HG02852 (cell line): ENCODE measurements at regions not wholly inside any gene's neighbourhood (a gene's known extent, or its start where the extent isn't known, plus 50 kb on each side); places are given as distances from the start of the nearest gene placed in this dataset.

ENCODE experiments used
- ATAC-seq: cut with Tn5 transposase; IDR thresholded peaks from one replicate; pipeline ENCODE4 v1.9.1; 2021; ENCODE audit warnings: mild to moderate bottlenecking, moderate library complexity; ENCODE audit not compliant: unreplicated experiment

DNA sequence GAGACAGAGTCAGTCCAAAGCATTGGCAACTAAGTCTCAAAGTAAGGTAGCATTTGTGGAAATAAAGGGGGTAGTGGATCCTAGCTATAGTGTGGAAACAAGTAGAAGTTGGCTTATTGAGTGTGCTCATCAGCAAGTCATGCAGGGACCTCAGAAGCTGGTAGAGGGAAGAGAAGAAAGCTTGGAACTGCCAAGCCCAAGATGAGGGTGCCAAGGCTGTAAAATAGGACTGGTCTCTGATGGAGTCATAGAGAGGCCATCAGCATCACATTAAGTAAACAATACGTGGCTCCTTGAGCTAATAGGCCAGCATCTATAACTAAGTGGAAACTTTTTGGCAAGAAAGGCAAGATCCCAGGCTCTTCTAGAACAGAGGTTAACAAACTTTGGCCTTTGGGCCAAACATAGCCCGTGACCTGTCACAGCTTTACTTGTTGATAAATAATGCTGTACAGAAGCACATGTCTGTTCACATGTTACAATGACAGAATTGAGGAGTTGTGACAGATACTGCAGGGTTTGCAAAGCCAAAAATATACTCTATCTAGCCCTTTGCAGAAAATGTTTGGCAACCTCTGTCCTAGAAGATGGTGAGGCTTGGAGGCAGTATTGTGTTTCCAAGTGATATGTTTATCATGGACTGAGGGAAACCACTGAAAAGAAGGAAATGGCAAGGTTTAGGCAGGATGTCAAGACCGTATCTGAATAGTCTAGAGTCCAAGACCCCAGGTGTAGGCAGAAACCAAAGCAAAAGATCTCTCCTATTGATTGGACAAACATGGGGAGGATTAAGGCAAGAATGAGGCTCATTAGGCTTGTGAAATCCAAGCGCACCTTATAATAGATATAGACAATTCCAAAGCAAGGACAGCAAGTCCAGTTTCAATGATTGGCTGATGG is 62.5 kb upstream of the CD44 start:
- no peak for ATAC-seq

DNA sequence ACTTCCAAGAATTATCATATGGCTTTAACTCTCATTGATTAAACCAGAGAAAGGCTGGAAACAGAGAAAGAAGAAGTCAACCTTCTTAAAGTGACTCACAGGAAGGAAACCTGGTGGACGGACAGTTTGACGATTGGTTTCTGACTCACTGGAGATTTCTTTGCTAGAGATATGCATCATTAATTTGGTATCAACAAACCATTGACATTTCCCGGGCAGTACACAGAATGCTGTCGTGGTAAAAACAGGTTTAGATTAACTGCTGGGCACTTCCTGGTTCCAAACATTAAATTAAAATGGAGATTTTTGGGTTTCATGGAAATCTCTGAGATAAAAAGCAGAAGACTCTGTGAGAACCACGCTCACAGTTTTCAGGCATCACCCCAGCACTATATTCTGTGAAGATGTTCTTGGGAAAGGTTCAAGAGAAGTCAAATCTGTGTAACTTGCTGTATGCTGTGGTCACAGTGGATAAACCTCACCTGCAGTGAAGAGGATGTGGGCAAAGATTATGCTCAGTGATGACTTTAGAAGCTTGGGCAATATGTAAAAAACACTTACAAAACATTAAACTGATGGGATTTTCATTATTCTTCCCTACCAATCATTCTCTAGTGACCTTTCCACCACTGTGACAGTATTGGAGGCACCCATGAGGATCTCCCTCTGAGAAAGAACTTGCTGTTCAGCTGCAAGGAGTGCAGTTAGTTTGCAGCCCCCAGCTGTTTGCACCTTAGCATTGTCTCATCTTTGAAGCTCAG is 61.1 kb upstream of the CD44 start:
- ATAC-seq = peak; percentile 42

DNA sequence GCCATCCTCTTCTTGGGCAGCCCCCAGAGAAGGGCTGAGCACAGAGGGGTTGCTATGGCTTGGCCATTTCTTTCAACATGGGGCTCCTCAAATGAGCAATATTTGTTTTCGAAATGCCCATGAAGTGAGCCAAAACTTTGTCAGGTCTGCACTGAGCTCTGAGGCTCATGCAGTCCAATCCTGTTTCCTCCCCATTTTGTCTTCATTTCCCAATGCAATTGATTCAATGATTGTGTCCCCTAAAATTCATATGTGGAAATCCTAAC is 60.6 kb upstream of the CD44 start:
- ATAC-seq = no peak

DNA sequence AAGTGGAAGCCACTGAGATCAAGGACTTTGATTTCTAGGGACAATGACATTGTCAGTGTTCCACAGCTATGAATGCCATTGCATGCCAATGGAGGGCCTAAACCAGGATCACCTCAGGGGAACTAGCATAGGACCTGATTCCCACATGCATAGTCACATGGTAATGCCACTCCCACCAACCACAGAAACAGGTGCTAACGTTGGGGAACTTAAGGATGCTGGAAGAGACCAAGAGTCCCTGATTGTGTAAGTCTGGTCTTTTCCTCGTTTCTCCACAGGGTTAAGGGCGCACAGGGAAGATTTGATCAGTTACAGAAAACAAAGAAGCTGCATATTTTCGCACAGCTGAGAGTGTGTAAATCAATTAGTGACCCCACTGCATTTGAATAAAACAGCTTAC is 59.4 kb upstream of the CD44 start:
- ATAC-seq = no peak

DNA sequence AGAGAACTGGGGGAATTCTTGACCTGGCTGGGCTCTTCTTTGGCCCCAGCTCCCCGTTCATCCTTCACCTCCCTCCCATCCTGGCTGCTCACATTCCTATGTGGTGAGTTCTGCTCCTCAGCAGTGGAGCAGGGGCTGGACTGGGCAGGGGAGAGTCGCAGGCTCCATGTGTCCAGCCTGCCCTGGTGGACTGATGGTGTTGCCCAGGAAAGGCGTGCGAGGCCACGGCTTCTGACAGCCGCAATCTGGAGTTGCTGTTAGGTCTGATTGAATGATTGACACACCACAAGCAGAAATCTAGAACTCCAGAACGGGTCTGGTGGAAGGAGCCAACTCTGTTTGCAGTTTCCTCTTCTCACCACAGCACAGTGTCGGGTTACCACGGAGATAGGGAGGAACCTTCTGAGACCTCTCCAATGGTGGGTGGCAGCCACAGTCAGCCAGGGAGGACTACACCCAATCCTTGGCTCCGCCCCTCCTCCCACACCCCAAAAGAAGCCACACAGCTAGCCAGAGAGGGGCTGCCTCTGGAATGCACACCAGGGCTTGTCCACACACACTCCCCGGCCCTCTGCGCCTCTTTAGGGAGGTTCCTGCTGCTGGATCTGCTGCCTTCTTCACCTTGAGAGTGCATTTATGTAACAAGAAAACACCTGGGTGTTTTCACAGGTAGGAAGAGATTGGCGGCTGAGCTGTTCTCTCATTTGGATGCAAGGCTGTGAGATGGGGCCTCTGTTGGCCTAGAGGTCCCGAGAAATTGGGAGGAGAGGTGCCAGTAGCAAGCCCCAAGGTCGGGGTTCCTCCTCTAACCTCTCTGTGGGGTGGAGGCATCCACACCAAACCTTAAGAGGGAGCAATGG is 56.4 kb upstream of the CD44 start:
- peak; percentile 84 for ATAC-seq

DNA sequence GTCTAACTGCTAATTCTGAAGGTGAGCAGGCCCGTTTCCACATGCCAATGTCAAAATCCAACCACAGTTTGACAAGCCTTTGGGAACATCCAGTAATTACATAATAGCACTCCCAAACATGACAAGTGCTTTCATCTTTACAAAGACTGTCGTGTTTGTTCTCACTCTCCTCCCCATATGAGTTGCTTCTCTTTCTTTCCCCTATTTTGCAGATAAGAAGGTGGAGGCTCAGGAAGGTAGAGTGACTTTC is 55.9 kb upstream of the CD44 start:
- no peak for ATAC-seq

DNA sequence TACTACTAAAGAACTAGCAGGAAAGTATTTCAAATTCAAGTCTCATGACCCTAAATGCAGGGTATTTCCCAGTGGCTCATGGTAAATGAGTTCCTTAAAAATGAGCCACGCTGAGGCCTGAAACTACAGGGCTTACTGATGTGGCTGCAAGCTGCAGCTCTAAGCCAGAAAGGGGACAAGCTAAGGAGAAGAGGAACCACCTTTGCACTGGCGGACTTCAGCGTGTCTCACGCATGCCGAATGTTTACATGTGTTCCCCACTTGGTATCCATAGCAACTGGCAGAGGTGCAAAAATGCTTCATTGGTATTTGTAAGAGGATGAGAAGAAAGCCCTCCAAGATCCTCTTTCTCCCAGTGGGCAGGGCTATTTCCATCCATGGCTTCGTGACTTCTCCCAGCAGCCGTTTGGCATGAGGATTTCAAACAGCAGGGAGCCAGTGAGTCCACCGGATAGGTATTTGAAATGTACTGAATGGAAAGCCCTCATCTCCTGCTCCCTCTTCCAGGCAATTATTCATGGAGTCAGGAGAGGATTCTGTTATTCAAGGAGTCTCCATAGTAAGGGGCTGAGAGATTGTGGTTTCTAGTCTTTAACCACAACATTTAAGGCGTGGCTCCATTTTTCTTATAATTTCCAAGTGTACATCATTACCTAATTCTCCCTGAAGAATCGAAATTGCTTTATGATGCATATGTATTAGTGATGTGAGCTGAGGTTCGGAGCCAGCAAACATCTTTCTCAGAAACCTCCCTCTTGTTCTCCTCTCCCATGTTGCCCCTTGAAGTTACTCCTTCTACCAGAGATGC is 55.3 kb upstream of the CD44 start:
- peak; percentile 61 for ATAC-seq

DNA sequence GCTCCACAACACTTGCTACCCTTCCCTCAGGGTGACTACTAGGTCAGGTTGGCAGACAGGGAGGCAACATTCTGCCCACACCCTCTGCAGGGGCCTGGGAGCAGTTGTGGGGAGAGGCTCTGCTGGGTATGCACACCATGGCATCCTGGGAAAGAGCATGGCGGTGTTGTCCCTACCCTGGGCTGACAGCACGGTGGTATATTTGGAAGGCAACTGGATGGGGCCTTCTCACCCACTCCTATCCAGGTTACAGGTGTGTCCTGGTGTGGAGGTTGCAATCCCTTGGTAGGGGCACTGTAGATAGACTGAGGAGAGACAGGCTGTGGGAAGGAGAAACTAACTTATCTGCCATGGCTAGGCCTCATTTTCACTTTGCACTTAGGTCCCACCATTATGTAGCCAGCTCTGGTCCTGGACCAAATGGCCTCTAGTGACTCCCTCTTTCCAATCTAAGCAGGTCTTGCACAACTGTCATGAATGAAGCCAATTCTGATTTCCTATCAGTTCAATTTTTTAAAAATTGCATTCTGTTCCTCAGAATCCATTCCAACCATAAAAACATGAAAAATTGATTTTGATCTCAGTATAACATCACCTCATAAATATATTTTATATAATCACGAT is 54.0 kb upstream of the CD44 start:
- ATAC-seq = no peak

DNA sequence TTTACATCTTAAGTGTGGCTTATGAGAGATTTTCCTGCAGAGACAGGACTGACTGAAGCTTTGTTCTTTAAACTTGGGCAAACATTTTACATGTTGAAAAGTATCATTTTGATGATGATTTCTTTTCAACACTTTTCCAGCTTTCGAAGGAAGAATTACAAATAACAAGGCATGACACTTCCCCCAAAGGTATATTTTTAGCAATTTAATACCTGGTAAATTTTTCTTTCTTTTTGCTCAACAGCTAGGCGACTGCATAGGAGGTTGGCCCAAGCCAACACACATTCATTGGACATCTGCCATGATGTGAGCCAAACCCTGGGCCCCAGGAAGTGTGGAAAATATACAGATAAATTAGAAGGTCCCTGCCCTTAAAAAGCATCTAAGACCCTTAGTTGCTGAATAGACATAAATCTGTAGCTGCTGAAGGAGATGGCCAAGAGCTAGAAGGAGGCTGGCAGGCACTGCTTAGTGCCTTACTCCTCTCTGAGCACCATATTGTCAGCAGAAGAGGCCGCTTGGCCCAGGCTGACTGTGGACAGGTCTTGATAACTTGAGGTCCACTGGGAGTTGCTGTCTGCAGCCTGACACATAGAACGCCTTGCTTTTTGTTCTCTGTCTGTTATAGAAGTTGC is 53.3 kb upstream of the CD44 start:
- ATAC-seq = no peak

DNA sequence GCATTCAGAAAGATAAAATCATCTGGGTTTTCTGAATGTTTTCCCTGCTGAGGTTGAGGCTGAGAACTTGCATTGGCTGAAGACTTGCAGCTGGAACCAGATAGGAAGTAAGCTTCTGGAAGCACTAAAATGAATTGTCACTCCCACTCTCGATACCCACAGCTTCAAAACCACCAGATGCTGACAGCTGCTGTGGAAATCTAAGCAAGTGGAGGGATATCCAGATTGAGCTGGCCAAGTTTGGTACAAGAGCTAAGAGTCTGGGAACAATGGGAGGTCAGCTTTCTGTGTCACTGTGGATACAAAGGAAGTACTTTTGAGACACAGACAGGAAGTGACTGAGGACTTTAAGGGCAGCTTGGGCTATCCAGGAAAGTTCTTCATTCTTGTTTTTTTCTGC is 51.3 kb upstream of the CD44 start:
- ATAC-seq = no peak

DNA sequence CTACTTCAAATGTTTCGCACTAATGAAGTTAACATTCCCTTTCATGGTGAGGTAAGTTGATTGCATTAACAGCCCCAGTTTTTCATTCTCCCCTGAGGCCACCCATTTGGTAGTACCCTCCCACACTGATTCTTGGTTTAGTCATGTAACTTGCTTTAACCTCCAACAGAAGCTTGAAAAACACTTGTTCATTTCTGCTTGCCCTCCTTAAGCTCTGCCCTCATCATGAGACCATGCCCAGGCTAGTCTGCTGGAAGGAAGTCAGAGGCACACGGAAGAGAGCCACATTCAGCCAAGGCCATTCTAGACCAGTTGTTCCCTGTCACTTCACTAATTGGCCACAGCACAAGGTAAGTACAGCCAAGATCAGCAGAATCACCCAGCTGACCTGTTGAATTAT is 50.7 kb upstream of the CD44 start:
- no peak for ATAC-seq

DNA sequence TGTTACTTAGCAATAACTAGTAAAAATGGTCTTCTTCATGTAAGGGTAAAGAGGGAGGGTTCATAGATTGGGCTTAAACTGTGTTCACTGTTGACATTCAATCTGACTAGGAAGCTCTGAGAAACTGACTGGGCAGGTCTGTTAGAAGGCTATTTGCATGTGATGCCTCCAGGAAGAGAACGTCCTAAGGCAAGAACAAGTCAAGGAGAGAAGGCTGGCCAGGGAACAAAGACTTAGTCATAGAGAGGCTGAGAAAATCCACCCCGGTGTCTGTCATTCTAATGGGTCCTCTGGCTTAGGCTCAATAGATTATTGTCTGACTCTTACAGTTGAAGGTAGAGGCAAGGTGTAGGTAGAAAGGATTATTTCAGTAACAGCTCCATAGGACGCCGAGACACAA is 50.3 kb upstream of the CD44 start:
- ATAC-seq = no peak
